ENCODE measurements at regions not wholly inside any gene's neighbourhood (a gene's known extent, or its start where the extent isn't known, plus 50 kb on each side); places are given as distances from the start of the nearest gene placed in this dataset.

DNA sequence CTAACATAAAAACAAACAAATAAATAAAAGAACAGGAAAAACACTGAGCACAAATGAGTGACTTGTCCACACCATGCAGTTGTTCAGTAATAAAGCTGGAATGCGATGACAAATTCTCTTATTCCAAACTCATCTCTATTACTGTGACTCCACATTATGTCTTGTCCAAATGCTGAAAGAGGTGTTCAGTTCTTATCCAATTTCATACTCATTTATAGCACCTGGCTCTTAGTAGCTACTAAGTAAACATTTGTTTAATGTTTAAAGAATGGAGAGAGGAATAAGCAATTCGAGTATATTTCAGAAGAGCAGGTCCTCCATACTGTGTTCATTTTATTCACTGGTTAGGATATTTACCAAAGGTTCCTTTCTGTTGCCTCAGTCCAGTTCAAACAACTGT is 439.0 kb upstream of the JAG1 start:
- ATAC-seq (no peak), DNase-seq (ENCODE audit: low read depth, low spot score) (peak; percentile 22)
- ChIA-PET POLR2A (no interaction called here), CTCF (no interaction called here)
- intact Hi-C loops (cut with micrococcal nuclease; ENCODE audit: unreplicated experiment), result no loop called here
- H3K4me3 ChIP-seq (ENCODE audit: low read depth in 2 of 2, low read length in 2 of 2), result no peak overlapping the region
- in situ Hi-C loops (cut with HindIII; ENCODE audit: low pct_unique_long_range_greater_than_20kb, low sequenced_read_pairs), result no loop called here
- BruUV-seq (replicated peaks), result no TSS peak
- H3K4me1 ChIP-seq (ENCODE audit: control insufficient read depth, insufficient read depth, low read length), result no peaks in the 10 kb centered on the region
- no peak overlapping the region for H3K27ac ChIP-seq (ENCODE audit: low read length)
- no peak for TF ChIP-seq POLR2AphosphoS5 (IDR thresholded peaks at IDR 0.05; ENCODE audit: low read depth, low read length)
- no peak for TF ChIP-seq SIN3A (IDR thresholded peaks at IDR 0.05; ENCODE audit: borderline replicate concordance, insufficient read depth, low read depth, low read length)
- no peak for TF ChIP-seq REST (IDR thresholded peaks at IDR 0.05; ENCODE audit: insufficient read depth in 1 of 2, low read depth in 2 of 2, low read length in 1 of 2)
- no peak for TF ChIP-seq TCF7L2 (IDR thresholded peaks at IDR 0.05; ENCODE audit: low read depth, low read length)
- TF ChIP-seq CTCF (IDR thresholded peaks at IDR 0.05), result no peak
- H3K9me3 ChIP-seq (ENCODE audit: control insufficient read depth, insufficient read depth, low read depth, low read length), result no peaks in the 10 kb centered on the region
- no peaks in the 10 kb centered on the region for H3K27me3 ChIP-seq (ENCODE audit: control insufficient read depth, insufficient read depth, low read length)
- H3K36me3 ChIP-seq (ENCODE audit: control insufficient read depth, insufficient read depth, low read length), result no peaks in the 10 kb centered on the region

- intact Hi-C loops (cut with micrococcal nuclease; ENCODE audit: unreplicated experiment), result no loop called here
- Histone ChIP-seq H3K27ac (ENCODE audit: low read length) (no peak overlapping the region), H3K4me1 (ENCODE audit: control insufficient read depth, insufficient read depth, low read length) (no peaks in the 10 kb centered on the region), H3K9me3 (ENCODE audit: control insufficient read depth, insufficient read depth, low read depth, low read length) (no peaks in the 10 kb centered on the region), H3K4me3 (ENCODE audit: low read depth in 2 of 2, low read length in 2 of 2) (no peak overlapping the region), H3K27me3 (ENCODE audit: control insufficient read depth, insufficient read depth, low read length) (no peaks in the 10 kb centered on the region), H3K36me3 (ENCODE audit: control insufficient read depth, insufficient read depth, low read length) (no peaks in the 10 kb centered on the region)
- TF ChIP-seq REST (IDR thresholded peaks at IDR 0.05; ENCODE audit: insufficient read depth in 1 of 2, low read depth in 2 of 2, low read length in 1 of 2) (no peak), POLR2AphosphoS5 (IDR thresholded peaks at IDR 0.05; ENCODE audit: low read depth, low read length) (no peak), CTCF (IDR thresholded peaks at IDR 0.05) (no peak), TCF7L2 (IDR thresholded peaks at IDR 0.05; ENCODE audit: low read depth, low read length) (no peak), SIN3A (IDR thresholded peaks at IDR 0.05; ENCODE audit: borderline replicate concordance, insufficient read depth, low read depth, low read length) (no peak)
- ChIA-PET CTCF (no interaction called here), POLR2A (no interaction called here)
- in situ Hi-C loops (cut with HindIII; ENCODE audit: low pct_unique_long_range_greater_than_20kb, low sequenced_read_pairs), result no loop called here
- DNase-seq (ENCODE audit: low read depth, low spot score) (no peak), ATAC-seq (no peak)
- BruUV-seq (replicated peaks), result no TSS peak
Observed at GRCh38 chr20:11114382-11114781, 440.6 kb upstream of the JAG1 start.

Data from Panc1 (cell line).